Pons (tissue), 1 donor: ENCODE measurements at regions not wholly inside any gene's neighbourhood (a gene's known extent, or its start where the extent isn't known, plus 50 kb on each side); places are given as distances from the start of the nearest gene placed in this dataset.
"Not testable (repeated sequence)": the region's sequence is repeated elsewhere in the genome, so short reads cannot be mapped to it uniquely, and the experiment has no call there.

Experiments used
- DNase-seq: peaks from one replicate; pipeline ENCODE4 v3.0.0-alpha.2; 2016; ENCODE audit warnings: low spot score

DNA sequence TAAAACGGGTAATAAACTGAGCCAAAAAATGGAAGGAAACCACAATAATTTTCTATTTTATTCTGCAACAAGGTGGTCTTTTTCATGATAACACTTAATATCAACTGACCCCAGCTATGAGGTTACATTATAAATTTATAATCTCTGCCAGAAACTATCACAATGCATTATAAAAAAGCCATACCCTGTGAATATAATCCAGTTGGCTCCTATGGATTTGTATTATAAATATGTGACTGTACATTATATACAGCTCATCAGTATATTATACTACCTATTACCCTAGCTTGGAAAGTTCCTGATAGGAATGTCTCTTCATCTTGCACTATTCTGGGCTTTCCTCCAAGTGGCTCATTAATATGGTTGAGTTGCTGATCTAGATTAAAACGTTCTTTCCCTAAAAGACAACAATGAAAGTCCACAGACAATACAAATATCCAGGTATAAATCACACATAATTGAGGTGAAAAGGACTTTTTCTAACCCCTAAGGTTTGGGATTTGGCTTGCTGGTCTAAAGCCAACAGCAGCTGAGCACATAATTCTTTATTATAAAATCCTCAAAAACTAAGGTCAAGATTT, 487.7 kb downstream of the TTLL7 start:
- no peak for DNase-seq

DNA sequence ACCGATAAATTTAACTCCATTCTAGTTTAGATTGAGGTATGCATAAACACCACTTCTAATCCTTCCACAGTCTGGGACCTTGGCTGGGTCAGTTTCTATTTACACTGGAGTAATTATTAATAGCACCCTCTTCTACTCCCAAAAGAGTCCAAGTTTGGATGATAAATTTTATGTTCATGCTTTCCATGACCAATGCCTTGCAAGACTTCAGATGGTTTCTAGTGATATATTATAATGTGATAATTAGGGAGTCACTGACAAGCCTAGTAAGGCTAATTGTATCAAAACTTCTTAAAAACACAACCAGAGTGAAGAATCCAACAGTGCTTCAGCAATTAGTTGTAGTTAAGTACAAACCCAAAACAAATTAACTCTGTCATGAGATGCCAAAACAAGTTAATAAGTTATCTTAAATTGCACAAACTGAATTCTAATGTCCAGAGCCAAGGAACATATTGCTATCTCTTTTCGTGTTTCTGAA, 489.6 kb downstream of the TTLL7 start:
- no peak for DNase-seq

DNA sequence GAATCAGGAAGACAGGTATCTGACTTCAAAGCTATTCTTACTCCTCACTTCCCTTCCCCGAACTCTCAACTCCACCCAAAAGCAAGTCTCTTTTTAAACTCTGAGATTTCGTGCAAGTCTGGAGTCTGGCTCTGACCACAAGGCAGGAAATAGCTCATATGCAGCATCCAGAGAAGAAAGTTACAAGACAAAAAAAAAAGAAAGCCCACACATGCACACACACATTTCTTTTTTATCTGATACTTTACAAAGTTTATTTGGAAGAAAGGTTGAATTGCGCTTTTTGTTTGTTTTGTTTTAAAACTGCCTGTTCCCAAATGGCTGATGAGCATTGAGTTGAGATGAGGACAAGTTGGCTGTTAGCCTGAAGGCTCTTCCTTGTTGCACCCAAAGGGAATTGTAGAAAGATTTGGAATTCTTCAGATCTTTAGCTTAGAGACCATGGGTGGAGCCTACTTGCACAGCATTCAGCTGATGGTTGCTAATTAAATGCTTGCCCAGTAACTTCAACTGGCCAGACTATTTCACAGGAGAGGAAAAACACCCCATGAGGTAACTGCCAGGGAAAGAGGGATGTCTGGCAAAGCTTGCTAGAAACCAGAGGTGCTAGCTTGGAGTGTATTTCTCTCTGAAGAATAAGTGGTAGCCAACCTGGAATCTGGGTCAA, 490.3 kb downstream of the TTLL7 start:
- peak; percentile 37 for DNase-seq

DNA sequence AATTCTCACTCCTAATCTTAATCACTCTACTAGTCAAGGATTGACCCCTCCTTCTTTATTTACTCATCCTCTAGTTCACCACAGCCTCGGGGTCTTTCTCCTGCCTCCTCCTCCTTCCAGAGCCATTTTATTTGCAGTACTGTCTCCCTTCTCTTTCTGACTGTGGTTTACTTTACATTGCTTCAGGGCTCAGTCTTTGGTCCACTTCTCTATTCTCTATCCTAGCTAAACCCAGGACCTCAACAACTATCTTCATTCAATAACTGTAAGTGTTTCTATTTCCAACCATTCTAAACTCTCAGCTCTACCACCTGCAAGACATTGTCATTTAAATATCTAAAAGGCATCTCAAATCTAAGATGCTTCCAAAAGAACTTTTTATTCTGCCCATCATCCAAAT, 493.8 kb downstream of the TTLL7 start:
- no peak for DNase-seq

DNA sequence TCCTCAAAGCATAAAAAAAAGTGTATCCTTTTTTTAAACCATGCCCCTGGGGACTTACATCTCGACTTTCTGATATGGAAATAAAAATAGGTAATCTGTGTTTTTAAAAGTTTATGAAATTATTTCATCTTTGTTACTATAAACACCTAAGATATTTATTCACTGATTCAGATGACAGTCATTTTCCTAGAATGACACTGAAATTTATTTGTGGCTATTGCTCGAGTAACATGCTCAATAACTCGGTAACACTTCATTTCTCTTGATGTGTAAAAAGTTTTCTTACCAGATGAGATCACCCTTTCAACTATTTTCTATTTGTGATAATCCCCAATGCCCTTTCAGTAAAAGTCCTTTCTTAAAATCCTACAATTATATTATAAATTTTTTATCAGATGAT, 495.8 kb downstream of the TTLL7 start:
- no peak for DNase-seq

DNA sequence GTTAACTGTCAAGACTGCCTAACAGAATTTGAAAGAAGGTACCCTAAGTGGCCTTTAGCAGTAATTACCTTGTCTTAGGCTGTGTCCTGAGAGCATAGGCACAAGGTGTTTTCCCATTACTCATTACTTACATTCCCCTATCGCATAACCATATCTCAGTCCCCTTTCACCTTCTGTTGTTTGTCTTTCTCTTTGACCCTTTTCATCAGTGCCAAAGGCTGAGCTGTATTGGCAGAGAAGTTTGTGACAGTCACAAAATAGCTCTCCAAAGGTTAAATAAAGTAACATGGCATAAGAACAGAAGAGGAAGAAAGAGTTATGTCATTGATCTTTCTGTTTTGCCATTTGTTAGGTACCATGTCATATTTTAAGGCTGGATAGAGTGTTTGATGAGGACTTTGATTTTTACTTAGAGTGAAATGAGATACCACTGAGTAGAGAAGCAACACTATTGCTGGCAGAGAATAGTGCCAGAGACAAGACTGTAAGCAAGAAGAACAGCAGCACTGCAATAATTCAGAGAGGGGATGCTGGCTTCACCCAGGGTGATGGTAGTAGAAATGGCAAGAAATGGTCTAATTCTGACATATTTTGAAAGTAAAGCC, 497.8 kb downstream of the TTLL7 start:
- no peak for DNase-seq

DNA sequence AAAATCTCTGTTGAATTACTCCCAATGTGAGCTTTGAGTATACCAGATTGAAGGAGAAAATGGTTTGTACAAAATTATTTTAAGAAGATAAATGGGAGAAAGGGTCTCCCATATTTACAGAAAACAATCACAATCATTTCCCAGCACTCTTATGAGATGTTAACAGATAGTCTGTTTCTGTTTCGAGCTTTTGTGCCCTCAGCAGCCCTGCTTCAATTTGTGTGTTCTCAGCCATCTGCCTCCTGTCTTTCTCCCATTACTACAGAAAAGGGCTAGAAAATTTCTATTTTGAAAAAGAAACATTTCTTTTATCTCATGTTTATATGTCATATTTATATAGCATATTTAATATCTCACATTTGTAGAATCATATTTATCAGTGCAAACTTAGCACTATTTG, 498.4 kb downstream of the TTLL7 start:
- no peak for DNase-seq

DNA sequence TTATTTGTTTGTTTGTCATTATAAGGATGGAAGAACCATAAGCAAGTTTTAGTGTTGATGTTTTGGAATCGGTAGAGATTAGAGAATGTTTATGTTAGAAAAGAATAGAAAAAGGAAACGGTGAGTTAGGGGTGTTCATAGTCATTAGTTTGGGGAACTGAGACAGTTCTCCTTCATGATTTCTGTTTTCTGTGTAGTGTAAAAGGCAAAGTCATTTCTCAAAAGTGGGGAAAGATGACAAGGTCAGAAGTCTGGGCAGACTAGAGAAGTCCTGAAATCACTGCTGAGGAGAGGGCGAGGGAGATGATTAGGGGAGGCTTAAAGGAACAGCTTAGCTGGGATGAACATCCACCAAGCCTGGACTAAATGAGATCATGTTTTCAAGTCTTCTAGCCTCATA, 498.9 kb downstream of the TTLL7 start:
- DNase-seq = no peak

DNA sequence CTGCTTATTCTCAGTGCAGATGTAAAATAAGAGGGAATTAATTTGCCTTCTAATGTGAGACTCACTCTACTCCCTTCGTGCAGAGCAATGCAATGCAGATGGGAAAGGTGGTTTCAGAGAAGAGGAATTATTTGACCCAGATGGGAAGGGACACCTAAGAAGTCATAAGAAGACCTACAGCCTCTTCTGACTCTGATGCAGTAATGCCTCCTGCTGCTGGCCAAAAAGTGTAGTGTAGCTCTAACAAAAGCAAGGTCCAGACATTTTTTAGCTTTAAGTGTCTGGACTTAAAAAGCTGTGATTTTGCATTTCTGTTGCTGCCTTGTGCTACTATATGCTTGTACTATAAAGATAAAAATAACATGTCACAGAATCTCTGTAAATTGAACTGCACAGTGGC, 501.4 kb downstream of the TTLL7 start:
- peak; percentile 25 for DNase-seq

DNA sequence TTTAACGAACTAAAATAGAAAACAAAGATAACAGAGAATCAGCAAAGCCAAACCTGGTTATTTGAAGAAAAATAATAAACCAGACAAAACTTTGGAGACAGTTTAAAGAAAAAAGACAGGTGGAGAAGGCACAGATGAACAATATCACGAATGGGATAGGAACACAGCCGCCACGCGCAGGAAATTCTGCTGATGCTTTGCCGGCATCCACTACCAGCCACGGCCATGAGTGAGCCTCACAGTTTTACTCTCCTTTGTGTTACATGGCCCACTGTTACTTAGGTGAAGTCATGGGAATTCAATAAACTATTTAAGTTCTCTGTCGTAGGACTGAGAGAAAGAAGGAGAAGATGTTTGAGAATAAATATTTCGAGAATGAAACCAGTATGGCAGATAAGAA, 503.4 kb downstream of the TTLL7 start:
- no peak for DNase-seq

DNA sequence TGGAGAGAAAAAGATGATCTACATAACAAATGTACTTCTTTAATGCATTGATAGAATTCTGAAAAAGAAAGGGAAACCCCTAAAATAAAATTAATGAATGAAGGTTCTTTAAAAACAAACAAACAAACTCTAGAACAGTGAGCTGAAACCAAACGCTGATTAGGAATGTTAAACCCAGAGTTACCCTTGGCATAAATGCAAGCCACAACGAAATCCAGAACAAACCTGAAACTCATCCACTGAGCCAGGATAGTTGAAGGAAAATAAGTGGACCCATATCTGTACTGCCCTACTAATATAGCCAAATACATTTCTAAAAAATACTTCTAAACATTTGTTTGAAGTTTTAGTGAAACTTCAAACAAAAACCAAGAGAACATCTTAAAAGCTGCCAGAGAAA, 505.3 kb downstream of the TTLL7 start:
- no peak for DNase-seq

DNA sequence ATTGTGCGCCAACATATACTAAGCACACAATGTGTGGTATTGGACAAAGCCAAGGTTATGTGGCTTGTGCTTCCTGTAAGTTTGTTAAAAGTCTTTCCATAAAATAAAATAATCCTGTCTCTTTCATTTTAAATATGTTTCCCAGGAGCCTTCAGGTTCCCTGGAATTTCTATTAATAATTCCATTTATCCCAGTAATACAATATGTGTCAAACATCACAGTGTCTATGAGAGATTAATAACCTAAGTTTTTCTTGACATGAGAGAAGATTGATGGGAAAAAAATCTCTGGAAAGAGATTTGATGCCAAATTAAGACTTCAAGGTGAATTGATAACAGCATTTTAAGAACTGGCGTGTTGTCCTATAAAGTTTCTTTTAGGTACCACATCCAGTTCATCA, 507.0 kb downstream of the TTLL7 start:
- no peak for DNase-seq

DNA sequence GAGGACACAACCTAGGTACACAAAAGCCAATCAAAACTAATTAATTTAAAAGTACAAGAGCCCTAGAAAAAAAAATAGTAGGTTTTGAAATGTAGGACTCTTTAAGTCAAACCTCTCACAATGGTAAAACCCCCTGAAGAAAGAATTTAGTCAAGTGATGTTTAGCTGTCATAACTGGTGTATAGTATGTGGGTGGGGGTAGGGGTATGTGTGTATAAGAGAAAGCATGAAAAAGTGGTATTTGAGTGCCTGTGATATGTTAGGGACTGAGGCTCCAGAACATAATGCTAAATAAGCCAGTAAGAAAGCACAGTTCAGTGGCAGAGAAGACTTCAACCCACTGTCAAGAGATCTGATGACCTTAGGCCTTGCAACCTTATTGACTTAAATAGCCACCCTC, 507.9 kb downstream of the TTLL7 start:
- DNase-seq = no peak

DNA sequence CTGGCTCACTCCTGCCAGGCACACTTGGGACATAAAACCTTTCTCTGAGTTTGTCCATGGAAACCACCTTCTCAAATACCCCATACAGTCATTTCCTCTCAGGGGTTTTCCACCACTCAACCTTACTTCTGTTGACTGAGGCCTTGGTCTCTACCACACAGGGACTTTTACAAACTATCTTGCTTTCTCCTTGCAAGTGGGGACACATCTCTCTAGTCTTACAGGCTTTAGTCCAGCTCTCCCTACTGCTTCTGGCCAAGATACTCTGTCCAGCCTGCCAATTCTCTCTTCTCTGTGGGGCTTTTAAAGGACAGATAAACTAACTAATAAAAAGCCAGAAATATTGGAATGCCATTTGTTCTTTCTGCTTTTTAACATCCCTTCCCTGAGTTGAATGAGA, 510.8 kb downstream of the TTLL7 start:
- DNase-seq = not testable (repeated sequence)

DNA sequence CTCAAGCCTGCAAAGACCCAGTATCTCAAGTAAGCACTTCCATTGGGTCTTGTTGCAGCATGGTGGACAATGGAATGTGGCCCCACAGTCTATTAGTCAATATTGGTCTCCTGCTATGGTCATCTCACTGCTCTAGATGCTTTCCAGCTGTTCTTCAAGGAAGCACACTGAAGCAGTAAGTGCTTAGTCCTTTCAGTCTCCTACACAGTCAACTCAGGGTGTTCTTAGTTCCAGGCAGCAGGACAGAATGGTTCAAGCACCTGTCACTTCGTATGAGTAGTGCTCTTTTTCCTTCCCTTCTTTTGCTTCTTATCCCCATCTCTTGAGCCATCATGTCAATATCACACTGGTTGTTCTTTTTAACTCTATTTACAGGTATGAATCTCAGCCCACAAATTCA, 511.5 kb downstream of the TTLL7 start:
- DNase-seq = not testable (repeated sequence)

DNA sequence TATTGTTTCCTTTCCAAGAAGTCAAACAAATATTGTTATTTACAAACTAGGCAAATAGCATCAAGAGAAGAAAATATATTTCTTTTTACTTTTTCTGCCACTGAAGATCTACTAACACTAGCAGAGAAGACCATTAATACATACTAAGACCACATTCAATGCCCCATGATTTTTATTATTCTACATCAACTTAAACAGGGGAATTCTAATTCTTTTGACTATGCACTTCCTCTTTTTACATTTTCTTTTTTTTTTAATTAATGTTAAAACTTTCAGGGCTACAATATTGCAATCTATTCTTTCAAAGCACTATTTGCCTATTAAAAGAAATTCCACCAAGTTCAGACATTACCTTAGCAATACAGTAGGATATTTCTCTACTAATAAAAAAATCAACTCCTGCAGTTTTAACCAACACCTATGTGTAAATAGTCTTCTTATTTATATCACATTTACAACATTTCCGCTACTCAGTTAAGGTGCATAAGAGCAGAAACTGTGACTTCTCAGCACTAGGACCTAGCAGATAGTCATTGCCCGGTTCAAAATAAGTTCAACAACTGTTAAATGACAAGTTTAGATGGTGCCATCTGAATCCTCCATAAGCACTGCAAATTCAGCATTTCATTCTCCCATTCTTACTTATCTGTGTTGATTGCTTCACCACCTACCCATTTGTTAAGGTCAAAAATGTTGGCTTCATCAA, 513.5 kb downstream of the TTLL7 start:
- not testable (repeated sequence) for DNase-seq

DNA sequence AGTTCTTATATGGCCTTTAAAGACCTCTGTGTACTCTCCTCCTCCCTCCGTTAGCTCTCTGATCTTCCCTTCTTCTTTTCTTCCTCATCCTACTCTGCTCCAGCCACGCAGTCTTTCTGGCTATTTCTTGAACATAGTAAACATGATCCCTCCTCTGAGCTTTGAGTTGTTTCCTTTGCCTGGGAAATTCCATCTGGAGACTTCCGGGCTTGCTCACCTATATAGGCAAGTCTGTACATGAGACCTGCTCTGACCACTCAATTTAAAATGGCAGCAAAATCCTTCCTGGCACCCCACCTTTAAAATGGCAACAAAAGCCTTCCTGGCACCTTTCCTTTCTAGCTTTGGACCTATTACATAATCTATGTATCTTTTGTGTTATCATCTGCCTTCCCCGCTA, 517.6 kb downstream of the TTLL7 start:
- DNase-seq = not testable (repeated sequence)

DNA sequence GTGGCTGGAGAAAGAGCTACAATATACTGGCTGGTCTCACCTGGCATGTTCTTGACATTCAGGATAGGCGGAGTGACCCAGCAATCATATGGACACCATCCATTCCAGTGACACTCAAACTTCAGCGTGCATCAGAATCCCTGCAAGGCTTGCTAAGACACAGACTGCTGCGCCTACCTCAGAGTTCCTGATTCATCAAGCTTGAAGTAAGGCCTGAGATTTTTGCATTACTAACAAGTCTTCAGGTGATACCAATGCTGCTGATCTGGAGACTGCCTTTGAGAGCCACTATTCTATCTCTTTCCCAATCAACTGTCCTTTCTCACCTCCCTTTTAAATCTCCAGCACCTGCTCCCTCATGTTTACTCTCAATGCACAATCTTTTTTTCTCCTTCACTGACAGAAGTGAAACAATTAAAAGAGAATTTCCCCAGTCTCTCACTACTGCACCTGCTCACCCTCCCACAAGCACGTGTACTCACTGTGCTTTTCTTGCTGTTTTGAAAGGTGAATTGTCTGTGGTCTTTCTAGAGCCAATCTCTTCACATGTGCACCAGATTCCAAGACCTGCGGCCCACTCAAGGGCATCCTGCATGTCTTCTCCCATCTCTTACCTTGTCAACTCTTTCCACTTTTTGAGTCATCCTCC, 519.2 kb downstream of the TTLL7 start:
- DNase-seq = not testable (repeated sequence)

DNA sequence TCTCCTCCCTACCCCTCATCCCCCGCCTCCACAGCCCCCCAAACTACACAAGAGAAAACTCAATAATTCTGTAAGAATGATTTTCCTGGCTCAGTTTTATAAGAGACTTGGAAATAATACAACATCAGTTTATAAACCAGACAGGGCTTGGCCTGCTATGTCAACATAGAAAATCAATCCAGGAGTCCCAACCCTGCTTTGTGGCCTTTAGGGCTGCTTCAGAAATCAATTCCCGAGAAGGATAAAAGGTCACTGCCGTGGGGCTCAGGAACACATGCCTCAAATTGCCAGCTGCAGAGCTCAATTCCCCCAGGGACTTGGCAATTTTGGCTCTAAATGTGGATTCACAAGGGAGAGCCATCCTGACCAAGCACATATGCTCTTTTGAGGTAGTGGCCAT, 520.8 kb downstream of the TTLL7 start:
- DNase-seq = not testable (repeated sequence)

DNA sequence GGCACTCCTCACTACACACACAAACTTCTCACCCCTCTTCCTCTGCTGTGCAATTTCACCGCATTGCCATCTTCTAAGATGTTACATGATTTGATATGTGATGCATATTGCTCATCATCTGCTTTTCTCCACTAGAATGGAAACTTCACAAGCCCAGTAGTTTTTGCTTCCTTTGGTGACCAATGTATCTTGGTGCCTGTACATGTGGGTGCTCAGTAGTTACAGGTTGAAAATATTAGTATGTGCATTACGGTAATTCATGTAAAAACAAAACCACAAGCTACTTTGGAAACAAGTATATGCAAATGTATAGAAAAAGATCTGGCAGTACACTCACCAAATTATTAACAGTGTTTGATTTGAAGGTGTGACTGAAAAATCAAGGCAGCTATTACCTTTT, 522.4 kb downstream of the TTLL7 start:
- DNase-seq = not testable (repeated sequence)

DNA sequence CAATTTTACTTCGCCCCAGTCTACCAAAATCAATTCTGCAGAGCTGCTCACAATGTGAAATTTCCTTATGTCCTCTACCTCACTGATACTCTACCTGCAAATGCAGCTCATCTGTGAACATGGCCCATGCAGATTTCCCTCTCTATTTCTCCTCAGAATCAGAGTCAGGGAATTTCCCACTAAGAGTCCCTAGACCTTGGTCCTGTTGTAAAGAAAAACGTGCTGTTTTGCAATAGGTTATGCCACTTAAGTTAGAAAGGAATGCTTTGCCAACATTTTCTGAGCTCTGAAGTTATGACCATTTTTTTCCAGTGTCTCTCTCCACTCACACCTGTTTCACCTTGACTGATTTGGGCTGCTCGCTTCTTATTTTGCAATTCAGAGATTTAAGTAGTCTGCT, 524.0 kb downstream of the TTLL7 start:
- not testable (repeated sequence) for DNase-seq

DNA sequence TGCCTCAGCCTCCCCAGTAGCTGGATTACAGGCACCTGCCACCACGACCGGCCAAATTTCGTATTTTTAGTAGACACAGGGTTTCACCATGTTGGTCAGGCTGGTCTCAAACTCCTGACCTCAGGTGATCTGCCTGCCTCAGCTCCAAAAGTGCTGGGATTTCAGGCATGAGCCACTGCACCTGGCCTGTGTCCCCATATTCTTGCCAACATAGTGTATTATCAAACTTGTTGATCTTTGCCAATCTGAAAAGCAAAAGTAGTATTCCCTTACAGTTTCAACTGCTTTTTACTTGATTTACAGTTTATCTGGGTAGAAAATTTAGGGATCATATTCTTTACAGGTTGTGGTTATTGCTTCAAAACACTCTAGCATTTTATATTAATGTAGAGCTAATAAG, 524.9 kb downstream of the TTLL7 start:
- DNase-seq = not testable (repeated sequence)
